ENCODE measurements at regions not wholly inside any gene's neighbourhood (a gene's known extent, or its start where the extent isn't known, plus 50 kb on each side); places are given as distances from the start of the nearest gene placed in this dataset.

DNA sequence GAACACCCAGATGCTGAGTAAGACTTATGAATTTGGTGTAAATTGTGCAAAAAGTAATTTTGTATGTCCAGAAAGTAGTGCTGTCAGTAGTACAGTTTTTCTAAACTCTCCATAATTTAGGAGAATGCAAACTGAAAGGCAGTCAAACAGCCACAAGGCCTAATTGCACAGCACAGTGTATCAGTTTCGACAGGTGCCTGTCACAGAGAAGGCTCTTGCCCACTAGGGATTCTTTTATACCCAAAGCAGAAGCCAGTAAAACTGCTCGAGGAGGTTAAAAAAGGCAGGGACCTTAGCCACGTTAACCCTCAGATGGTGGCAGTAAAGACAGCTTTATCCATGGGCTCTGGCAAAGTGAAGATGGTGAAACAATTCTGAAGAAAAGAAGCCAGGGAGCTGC, 69.4 kb upstream of the GATB start:
- TF ChIP-seq, protein P1, sequence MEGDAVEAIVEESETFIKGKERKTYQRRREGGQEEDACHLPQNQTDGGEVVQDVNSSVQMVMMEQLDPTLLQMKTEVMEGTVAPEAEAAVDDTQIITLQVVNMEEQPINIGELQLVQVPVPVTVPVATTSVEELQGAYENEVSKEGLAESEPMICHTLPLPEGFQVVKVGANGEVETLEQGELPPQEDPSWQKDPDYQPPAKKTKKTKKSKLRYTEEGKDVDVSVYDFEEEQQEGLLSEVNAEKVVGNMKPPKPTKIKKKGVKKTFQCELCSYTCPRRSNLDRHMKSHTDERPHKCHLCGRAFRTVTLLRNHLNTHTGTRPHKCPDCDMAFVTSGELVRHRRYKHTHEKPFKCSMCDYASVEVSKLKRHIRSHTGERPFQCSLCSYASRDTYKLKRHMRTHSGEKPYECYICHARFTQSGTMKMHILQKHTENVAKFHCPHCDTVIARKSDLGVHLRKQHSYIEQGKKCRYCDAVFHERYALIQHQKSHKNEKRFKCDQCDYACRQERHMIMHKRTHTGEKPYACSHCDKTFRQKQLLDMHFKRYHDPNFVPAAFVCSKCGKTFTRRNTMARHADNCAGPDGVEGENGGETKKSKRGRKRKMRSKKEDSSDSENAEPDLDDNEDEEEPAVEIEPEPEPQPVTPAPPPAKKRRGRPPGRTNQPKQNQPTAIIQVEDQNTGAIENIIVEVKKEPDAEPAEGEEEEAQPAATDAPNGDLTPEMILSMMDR (IDR thresholded peaks at IDR 0.05) = no peak
- TF ChIP-seq POLR2A (IDR thresholded peaks at IDR 0.05) = no peak

Data from esophagus squamous epithelium (tissue), 4 donors.